WERI-Rb-1 (cell line): ENCODE measurements at regions not wholly inside any gene's neighbourhood (a gene's known extent, or its start where the extent isn't known, plus 50 kb on each side); places are given as distances from the start of the nearest gene placed in this dataset.

Experiments
- DNase-seq: peaks from one replicate; pipeline ENCODE4 v3.0.0-alpha.2; 2020
- H3K27ac ChIP-seq: fragments of 250-450 bp; sonication (Bioruptor Pico); 2 replicates; pipeline ENCODE4 v1.5.1; 2020; ENCODE audit warnings: mild to moderate bottlenecking, moderate library complexity
- H3K27me3 ChIP-seq: fragments of 250-450 bp; sonication (Bioruptor Pico); 2 replicates; pipeline ENCODE4 v1.5.1; 2021; ENCODE audit warnings: mild to moderate bottlenecking, low read depth, moderate library complexity; ENCODE audit not compliant: insufficient read depth, severe bottlenecking
- H3K36me3 ChIP-seq: fragments of 250-450 bp; sonication (Bioruptor Pico); 2 replicates; pipeline ENCODE4 v1.5.1; 2020; ENCODE audit warnings: mild to moderate bottlenecking, moderate library complexity
- H3K4me3 ChIP-seq: 2 replicates; pipeline ENCODE4 v1.5.1; 2011; ENCODE audit warnings: low read depth, mild to moderate bottlenecking, control low read depth, low read length
- H3K9me3 ChIP-seq: fragments of 250-450 bp; sonication (Bioruptor Pico); 2 replicates; pipeline ENCODE4 v1.5.1; 2021; ENCODE audit warnings: mild to moderate bottlenecking, moderate library complexity; ENCODE audit not compliant: severe bottlenecking
- CTCF ChIP-seq: IDR thresholded peaks from 2 replicates; pipeline ENCODE4 v1.5.1; 2011; ENCODE audit warnings: low read depth, mild to moderate bottlenecking, control low read depth, inconsistent platforms, low read length

- DNase-seq, result no peak
- Histone ChIP-seq H3K9me3 (peaks cover 3% of the 10 kb centered on the region), H3K4me3 (no peak overlapping the region), H3K27ac (no peak overlapping the region), H3K27me3 (no peaks in the 10 kb centered on the region), H3K36me3 (no peaks in the 10 kb centered on the region)
- TF ChIP-seq CTCF, result no peak
Measured at GRCh38 chr4:141840299-141840986, 204.1 kb downstream of the IL15 start.

GRCh38 chr4:141843136-141843535 lies 206.8 kb downstream of the IL15 start:
- Histone ChIP-seq H3K4me3 (no peak overlapping the region), H3K9me3 (peaks cover 3% of the 10 kb centered on the region), H3K27me3 (no peaks in the 10 kb centered on the region), H3K36me3 (no peaks in the 10 kb centered on the region), H3K27ac (no peak overlapping the region)
- TF ChIP-seq CTCF, result no peak
- no peak for DNase-seq

GRCh38 chr4:141845901-141846300 lies 209.5 kb downstream of the IL15 start:
- Histone ChIP-seq H3K4me3 (no peak overlapping the region), H3K27ac (no peak overlapping the region), H3K27me3 (no peaks in the 10 kb centered on the region), H3K9me3 (no peaks in the 10 kb centered on the region), H3K36me3 (no peaks in the 10 kb centered on the region)
- TF ChIP-seq CTCF, result no peak
- no peak for DNase-seq

GRCh38 chr4:141849367-141849766 lies 213.0 kb downstream of the IL15 start:
- H3K36me3 ChIP-seq, result no peaks in the 10 kb centered on the region
- no peak for DNase-seq
- TF ChIP-seq CTCF, result no peak
- H3K27me3 ChIP-seq, result no peaks in the 10 kb centered on the region
- H3K9me3 ChIP-seq, result no peaks in the 10 kb centered on the region
- H3K27ac ChIP-seq, result no peak overlapping the region
- H3K4me3 ChIP-seq, result no peak overlapping the region

- H3K27ac ChIP-seq, result no peak overlapping the region
- no peak for DNase-seq
Measured at GRCh38 chr4:141849778-141850177, 213.4 kb downstream of the IL15 start.

More at GRCh38 chr4:141849778-141850177, 213.4 kb downstream of the IL15 start:
- Histone ChIP-seq H3K9me3 (no peaks in the 10 kb centered on the region), H3K36me3 (no peaks in the 10 kb centered on the region), H3K4me3 (no peak overlapping the region), H3K27me3 (no peaks in the 10 kb centered on the region)
- no peak for TF ChIP-seq CTCF
